T1000 (cell line): ENCODE measurements at regions not wholly inside any gene's neighbourhood (a gene's known extent, or its start where the extent isn't known, plus 50 kb on each side); places are given as distances from the start of the nearest gene placed in this dataset.

Experiments used
- DNase-seq: peaks from one replicate; lab custom pipeline; 2025; ENCODE audit warnings: mixed read lengths; lab: John Stamatoyannopoulos, UW

DNA sequence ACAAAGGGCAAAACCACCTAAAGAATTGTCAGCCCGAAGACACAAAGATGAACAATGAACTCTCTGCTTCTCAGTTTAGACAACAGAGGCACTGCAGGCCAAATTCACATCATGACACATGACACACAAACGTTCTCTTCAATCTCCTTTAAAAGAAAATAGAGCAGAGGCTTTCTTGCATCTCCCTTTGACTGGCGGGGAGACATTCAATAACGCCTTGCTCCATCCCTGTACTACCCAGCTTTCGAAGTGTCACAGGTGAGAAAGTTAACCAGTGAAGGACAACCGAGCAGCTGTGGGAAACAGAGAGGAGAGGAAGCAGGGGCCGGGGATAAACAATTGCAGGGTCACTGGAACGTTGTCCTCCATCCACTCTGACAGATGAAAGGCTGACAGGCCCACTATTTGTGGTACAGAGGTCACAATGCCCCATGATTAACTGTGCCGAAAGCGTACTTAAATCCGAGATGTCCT, 130.8 kb downstream of the PHLDA1 start:
- no peak for DNase-seq

DNA sequence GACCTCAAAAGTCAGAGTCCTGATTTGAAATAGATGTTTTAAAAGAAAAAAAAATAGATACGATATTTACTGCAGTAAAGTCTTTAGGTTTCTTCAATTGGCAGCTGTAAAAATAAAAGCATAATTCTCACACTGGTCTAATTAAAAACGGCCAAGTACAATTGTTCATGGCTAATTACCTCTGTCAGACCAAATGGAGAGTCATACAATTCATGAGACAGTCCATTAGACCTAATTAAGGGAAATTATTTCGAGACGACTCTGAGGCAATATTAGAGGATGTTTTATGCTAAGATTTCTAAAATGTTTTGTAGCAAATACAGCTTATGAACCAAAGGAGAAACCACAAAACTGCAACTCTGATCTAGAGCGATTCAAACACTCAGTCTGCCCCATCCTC, 131.3 kb downstream of the PHLDA1 start:
- DNase-seq, result no peak

DNA sequence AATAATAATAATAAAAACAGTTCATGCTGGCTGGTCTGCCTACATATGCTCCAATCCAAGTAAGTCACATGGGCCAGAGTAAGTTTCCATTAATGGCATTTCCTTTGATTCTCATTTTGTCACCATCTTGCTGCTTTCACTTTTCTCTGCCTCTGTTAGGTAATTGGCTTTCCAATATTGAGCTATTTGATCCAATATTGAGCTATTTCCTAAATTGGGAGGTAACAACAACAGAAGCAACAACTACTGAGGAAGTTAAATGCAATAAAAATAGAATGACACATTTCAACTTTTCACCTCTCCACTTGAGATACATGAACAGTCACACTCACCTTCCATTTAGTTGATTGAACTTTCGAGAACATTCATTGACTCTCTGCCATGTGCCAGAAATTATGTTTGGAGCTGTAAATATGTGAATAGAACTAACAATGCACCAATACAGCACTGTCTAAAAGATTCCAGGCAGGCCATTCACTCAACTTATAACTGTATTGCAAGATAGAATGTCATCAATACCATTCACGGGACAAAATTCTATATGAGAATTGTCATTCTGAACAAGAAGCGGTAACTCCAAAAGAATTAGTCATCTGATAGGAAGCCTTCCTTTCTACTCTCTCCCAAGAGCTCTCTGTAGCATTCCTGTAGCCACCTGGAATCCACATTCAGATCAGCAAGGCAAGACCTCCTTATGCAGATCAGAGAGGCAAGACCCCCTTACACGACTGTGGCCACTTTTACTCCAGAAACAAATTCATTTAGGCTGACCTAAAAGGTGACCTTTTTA, 136.4 kb downstream of the PHLDA1 start:
- DNase-seq, result no peak

DNA sequence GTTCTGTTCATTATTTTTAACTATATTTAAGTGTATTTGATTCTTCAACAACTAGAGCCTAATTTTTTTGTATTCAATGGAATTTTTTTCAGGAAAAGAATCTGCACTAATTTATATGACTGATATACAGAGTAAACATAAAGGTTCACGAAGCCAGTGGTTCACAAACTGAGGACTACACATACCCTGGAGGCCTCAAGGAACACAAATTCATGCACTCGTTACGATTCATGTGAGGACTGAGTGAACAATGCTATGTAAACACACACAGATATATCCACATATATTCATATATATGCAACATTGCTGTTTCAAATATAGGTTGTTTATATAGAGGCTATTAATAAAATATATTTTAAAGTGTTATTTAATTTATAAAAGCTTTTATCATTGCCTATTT, 137.8 kb downstream of the PHLDA1 start:
- DNase-seq, result no peak

DNA sequence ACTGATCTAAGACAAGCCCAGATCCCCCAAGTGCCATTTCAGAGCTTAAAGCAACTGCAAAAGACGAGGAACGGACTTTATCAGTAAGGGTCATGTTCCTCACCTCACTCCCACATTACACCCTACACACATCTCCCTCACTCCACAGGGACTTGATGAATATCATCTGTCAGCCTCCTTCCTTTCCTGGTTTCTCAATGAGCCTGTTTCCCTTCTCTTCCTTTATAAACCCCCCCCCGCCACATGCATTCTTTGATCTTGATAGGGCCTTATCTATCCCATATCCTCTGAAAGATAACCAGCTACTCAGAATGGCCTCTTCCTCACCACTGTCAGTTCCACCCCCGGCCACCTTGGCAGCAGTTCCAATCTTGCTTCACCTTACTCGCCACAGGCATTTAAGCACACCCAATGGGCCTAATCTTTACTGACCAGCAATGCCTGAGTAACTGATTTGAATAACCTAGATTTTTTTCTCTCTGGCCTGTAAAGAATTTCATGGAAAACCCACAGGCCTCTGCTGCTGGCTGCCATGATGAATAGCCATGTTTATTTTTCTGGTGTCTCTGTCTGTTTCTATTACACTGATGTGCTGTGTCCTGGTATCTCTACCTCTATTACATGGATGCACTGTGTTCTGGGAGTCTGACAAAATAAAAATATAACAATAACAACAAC, 138.7 kb downstream of the PHLDA1 start:
- DNase-seq, result no peak

DNA sequence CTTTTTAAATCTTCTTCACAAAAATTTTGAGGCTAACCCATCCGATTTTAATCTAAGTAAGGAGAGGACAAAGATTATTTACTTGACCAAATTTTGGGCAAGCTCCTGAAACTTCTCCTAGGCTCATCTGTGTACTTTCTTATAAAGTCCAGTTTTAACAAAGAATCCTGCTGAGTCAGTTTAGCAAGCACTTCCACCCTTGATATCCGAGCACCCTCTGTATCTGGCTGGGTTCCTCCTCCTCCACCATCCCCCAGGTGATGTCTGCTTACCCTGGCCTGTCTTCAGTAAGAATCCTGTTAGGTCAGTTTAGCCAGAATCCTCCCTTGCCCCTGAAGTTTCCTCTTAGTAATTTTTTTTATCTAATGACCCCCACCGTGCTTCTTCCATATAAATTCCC, 140.5 kb downstream of the PHLDA1 start:
- no peak for DNase-seq

DNA sequence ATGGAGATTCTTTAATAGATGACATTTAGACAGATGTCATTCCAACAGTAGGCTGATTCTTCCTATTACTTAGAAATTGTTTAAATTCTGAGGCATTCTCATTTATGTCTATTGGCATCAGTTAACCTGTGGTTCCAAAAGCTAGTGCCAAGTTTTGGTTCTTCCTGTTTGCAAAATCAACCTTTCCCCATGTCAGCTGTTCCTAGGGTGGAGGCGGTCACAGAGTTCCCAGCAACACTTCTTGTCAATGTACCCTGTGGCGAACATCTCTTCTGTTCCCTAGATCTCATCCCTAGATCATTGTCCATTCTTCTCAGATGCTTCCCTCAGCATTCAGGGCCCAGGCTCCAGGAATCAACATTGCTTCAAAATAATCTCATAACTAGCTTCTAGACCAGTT, 140.9 kb downstream of the PHLDA1 start:
- no peak for DNase-seq

DNA sequence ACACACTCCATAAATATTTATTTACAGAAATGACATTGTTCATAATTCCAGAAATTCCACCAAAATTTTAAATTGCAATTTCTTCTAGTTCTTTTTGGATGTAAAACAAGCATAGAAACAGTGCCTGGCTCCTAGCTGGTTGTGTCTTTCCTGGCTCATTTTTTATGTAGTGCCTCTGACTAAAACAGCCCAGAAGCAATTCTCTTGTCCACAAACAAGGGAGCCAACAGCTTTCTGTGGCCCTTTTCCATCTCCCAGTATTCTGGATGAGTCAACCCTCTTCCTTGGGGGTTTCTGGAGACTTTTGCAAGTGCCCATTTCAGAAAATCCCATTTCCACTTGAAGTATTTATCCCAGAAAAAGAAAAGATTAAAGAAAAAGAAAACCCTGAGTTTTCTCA, 141.4 kb downstream of the PHLDA1 start:
- no peak for DNase-seq

DNA sequence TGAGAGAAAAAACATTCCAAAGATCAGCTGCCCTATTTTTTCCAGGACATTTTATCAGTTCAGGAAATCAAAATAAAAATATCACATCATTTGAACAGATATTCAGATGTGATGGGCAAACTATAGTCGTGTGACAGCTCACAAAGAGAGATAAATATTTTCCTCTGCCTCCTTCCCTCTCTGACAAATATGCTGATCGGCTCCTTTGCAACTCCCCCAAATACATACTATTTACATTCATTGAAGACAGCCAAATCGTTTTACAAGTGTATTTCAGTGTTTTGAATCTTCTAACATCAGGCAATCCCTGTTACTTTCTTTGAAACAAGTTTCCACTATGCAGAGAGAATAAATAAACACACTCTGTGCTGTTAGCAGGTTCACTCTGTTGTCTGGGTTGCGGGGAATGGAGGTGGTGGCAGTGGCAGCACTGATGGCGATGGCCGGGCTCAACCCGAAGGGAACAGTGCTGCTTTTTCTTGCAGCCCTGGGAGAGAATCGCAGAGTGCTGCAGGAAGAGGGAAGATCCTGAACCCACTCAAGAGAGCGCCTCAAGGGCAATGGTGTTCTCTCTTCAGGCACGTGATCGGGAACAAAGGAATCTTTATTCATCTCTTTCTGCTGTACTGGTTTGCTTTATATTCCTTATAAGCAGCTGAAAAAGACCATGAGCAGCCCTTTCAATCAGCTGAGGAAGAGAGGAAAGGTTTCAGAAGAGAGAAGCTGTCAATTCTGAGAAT, 142.5 kb downstream of the PHLDA1 start:
- DNase-seq, result no peak

DNA sequence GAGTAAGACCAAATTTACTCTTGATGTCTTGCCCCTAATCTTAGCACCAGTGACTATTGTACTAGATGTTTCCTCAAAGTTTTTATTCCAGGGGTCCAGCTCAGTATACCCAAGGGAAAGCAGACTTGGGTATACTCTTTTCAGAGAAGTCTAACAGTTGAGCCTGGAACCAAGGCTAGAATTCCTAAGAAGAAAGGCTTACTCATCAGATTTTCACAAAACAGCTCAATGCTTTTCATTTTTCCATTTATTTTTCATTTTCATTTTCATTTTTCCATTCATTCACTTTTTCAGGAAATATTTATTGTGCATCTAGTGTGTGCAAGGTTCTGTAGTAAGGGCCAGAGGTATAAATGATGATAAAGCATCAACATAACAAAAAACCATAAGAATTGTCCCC, 143.2 kb downstream of the PHLDA1 start:
- no peak for DNase-seq

DNA sequence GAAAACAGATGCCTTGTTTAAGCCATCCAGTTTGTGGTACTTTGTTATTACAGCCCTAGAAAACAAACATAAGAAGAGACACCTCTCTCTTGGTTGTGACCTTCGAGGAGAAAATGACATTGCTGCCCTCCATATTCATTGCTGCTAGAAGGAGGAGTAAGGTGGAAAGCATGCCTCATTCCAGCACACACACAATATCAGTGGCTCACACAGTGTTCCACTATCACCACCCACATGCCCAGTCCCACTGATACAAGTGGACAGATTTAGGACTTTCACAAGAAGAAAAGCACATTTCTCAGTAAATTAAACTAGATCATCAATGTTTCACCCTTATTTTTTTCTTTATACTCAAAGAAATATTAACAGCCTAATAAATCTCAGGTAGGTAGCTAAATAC, 143.6 kb downstream of the PHLDA1 start:
- DNase-seq, result no peak

DNA sequence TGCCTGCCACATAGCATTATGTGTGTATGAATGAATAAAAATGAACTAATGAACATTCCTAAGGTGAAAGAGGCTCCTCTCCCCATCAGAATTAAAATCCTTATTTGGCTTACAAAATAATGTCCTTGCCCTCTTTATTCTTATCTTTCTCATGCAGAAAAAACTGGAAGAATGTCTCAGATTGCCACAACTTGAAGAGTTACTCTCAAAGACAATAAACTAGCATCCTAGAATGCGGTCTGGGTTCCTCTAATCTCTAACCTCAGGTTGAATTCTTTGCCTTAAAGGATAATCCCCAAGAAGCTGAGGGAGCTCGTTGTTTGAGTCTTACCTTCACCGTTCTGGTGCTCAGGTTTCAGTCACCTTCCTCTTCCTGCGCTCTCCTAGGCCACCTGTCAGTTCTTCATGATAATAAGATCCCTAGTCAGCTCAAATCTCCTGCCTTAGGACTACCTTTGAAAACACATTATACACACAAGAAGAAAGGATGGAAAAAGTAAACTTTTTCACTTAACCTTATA, 147.1 kb downstream of the PHLDA1 start:
- no peak for DNase-seq

DNA sequence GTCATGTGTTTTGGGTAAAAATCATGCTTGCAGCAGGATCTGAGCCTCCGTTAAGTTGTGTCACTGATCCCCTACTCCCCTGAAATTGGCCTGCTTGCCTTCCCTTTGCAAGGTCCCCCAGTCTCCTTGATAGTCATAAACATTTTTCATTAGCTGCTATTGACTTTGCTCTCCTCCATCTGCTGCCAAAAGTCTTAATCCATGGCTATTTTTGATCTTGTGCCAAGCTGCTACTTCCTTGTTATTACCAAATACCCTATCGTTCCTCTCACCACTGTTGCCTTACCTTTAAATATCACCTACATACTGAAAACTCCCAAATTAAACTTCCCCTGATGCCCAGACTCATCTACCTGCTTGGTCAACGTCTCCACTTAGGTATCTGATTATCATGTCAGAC, 148.3 kb downstream of the PHLDA1 start:
- DNase-seq, result no peak

DNA sequence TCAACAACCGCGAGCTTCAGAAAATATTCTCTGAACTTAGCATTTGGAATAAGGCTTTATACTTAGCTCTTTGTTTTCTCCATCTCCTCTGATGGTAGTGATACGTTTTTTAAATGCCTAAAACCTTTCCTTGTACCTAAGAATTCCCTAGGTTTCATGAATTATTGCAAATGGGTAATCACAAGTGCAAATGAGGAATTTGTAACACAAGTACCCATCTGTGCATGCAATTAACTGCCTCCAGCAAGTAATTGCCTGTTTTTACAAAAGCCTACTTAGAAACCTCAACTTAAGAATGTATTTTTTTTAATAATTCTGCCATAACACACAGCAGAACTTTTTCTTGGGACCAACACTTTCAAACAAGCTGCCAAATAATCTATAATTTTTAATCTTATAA, 149.2 kb downstream of the PHLDA1 start:
- no peak for DNase-seq

DNA sequence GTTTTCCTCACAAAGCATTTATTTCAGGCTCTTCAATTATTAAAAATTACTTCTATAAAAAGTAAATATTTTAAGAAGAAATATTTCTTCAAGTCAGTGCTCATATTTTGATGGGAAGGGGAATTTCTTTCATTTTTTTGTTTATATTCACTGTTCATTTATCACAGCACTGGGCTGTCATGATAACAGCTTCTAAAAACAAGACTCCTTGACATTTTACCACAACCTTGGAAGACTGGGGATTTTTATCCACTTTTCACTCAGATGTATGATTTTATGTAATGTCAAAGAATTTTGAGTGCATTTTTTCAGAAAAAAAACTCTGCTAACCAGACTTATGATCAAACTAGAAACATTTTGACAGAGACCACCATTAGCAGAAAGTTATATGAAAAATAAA, 149.7 kb downstream of the PHLDA1 start:
- DNase-seq, result no peak

DNA sequence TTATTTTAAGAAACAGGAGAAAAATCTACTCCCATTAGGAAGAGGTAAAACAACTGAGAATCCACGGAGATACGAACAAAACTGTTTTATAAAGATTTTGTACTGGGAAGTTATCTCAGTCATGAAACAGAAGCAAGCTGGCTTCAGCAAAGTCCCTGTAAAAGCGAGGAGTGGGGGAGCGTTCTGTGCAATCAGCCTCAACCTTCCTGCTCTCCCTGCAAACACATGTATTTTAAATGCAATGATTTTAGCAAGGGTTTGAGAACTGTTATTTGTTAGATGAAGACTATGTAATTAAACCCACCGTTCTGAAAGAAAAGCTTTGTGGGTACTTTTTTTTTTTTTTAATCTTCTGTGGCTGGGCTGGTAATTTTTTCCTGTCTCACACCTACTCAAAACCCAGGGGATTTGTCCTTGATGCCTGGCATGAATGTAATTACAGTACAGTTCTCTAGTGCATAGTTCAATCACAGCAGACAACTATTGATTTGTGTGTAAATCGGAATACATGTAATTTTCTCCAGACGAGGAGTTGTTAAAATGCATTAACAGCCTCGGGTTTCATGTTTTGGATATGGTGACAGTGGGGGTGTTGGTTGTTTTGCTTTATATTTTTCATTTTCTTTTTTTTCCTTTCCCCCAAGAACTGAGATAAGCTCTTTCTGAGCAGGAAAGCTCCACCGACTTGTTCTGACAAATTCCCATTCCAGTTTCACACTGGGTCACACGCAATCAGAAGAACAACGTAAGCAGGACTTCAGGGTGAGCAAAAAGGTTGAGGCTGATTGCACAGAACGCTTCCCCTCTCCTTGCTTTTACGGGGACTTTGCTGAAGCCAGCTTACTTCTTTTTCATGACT, 153.6 kb downstream of the PHLDA1 start:
- no peak for DNase-seq

DNA sequence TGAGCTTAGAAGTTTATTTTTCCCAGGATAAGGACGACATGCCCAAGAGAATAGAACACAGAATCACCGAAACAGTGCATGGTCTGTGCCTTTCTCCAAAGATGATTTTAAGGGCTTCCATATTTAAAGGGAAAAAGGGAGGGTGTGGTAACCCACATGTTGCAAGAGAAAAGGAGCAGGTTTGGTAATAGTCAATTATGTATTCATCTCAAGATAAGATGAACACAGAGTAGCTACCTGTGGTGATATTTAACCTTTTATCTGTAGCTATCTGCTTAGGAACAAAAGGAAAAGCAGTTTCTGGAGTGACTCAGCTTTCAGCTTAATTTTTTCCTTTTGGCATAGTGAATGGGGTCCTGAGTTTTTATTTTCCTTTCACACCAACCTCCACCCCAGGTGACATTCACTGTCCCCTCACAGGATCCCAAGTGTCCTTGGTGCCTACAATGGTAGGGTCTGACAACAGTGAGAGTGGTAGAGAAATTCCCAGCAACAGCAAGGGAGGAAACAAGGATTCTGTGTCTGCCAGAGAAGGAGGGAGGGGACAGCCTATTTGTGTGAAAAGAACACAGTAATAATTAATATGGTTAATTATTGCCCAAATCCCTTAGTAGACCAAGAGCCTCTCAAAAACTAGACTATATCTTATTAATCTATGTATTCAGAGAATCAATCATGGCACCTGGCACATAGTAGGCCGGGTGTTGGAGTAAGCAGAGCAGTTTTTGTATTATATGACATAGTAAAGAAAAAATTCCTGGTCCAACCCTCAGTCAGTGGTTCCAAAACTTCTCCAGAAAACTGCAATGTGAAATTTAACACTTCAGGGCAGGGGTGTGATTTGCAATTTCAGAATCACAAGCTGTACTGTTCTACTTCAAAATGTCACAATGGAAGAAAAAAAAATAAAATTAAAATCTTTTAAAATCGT, 154.5 kb downstream of the PHLDA1 start:
- DNase-seq, result no peak

DNA sequence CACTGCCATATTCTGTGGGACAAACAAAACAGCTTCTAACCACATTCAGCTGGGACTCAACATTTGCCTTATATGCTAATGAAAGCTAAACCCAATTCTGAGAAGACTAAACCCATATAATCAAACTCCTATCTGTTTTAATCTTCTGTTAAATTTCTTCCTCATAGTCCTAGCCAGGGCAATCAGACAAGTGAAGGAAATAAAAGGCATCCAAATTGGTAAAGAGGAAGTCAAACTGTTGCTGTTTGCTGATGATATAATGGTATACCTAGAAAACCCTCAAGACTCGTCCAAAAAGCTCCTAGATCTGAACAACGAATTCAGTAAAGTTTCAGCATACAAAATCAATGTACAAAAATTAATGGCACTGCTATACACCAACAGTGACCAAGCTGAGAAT, 157.1 kb downstream of the PHLDA1 start:
- no peak for DNase-seq

DNA sequence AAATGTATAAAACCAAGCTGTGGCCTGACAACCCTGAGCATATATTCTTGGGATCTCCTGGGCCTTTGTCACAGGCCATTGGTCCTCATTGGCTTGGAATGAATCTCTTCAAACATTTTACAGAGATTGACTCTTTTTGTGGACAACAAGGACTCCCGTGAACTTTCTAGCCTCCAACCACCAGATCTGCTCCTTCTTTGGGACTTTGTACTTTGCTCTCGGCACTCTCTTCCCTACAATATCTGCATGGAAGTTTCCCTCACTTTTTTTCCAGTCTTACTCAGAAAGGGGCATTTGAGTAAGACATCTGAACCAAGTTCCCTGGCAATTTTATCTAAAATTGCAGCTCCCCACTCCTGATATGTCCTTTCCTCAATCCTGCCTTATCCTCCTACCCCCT, 158.8 kb downstream of the PHLDA1 start:
- no peak for DNase-seq

DNA sequence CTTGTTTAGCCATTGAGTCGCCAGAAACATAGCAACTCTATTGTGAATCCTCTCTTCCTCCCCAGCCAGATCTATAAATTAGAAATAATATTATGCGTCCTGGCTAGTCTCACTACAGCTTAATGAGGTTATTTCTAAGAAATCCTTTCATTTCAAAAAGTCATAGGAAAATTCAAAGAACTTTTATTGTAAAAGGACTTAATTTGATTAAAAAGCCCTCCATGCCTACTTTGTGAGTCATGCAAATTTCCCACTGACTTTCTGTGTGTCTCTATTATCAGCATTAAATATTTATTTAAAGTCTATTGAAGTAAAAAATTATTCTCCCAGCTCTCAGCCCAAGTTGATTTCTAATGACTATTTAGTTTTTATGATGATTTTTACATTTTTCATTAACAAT, 160.7 kb downstream of the PHLDA1 start:
- DNase-seq, result no peak

DNA sequence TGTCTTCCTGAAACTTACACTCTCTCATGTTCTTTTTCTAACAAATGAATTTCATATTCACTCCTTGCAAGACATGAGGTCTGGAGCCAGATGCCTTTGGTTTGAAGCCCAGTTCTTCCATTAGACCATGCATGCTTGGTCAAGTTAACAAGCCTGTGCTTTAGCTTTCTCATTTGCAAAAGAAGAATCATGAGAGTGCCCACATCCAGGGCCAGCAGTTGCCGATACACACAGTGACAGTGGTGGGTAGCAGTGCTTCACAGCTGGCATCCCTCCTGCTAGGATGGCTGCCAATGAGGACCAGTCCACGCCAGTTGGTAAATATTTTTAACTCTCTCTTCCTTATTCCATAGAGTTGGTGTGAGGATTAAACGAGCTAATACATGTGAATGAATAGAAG, 163.1 kb downstream of the PHLDA1 start:
- no peak for DNase-seq
